Activated T-cell treated with anti-CD3 and anti-CD28 coated beads, Interleukin-2, amount 50 U/mL, for 48 hours (primary cell): ENCODE measurements at regions not wholly inside any gene's neighbourhood (a gene's known extent, or its start where the extent isn't known, plus 50 kb on each side); places are given as distances from the start of the nearest gene placed in this dataset.

Experiments used
- DNase-seq, 2 experiments: peaks; one replicate each; pipeline ENCODE4 v3.0.0-alpha.2; 2020

GRCh38 chr12:124423761-124424515, 129.0 kb downstream of the RFLNA start:
- no peak for DNase-seq

GRCh38 chr12:124422570-124423523, 128.0 kb downstream of the RFLNA start:
- no peak for DNase-seq

- no peak for DNase-seq
Observed at GRCh38 chr12:124422142-124422569, 127.3 kb downstream of the RFLNA start.

GRCh38 chr12:124420996-124421674, 126.2 kb downstream of the RFLNA start:
- DNase-seq, result no peak

- DNase-seq, result no peak
Observed at GRCh38 chr12:124420041-124420995, 125.4 kb downstream of the RFLNA start.

- DNase-seq, result no peak
Observed at GRCh38 chr12:124419292-124420040, 124.6 kb downstream of the RFLNA start.

- DNase-seq, result no peak
Observed at GRCh38 chr12:124418791-124419190, 123.9 kb downstream of the RFLNA start.

- no peak for DNase-seq
Observed at GRCh38 chr12:124418156-124418555, 123.3 kb downstream of the RFLNA start.

- no peak for DNase-seq
Observed at GRCh38 chr12:124416516-124417395, 121.9 kb downstream of the RFLNA start.

- no peak for DNase-seq
Observed at GRCh38 chr12:124415064-124415463, 120.2 kb downstream of the RFLNA start.

GRCh38 chr12:124413915-124414314, 119.0 kb downstream of the RFLNA start:
- no peak for DNase-seq

GRCh38 chr12:124413401-124413800, 118.5 kb downstream of the RFLNA start:
- DNase-seq, result no peak

GRCh38 chr12:124412646-124413015, 117.7 kb downstream of the RFLNA start:
- no peak for DNase-seq

- no peak for DNase-seq
Observed at GRCh38 chr12:124411953-124412645, 117.2 kb downstream of the RFLNA start.

- DNase-seq, result no peak
Observed at GRCh38 chr12:124411281-124411878, 116.5 kb downstream of the RFLNA start.

- DNase-seq, result no peak
Observed at GRCh38 chr12:124410354-124411175, 115.7 kb downstream of the RFLNA start.

- no peak for DNase-seq
Observed at GRCh38 chr12:124408822-124409517, 114.1 kb downstream of the RFLNA start.

GRCh38 chr12:124407074-124407473, 112.2 kb downstream of the RFLNA start:
- no peak for DNase-seq
